Glutamatergic neuron (in vitro differentiated cells): ENCODE measurements at regions not wholly inside any gene's neighbourhood (a gene's known extent, or its start where the extent isn't known, plus 50 kb on each side); places are given as distances from the start of the nearest gene placed in this dataset.

Experiments used
- DNase-seq: peaks from one replicate; pipeline ENCODE4 v3.0.0; 2022
- H3K27ac Mint-ChIP-seq: one replicate; pipeline ENCODE4 v1.8.0; 2020; ENCODE audit warnings: mild to moderate bottlenecking, mixed read lengths, inconsistent platforms; ENCODE audit not compliant: unreplicated experiment
- H3K27me3 Mint-ChIP-seq: one replicate; pipeline ENCODE4 v1.8.0; 2020; ENCODE audit warnings: mild to moderate bottlenecking, moderate library complexity, mixed read lengths, inconsistent platforms; ENCODE audit not compliant: unreplicated experiment
- H3K36me3 Mint-ChIP-seq: one replicate; pipeline ENCODE4 v1.8.0; 2020; ENCODE audit warnings: mild to moderate bottlenecking, mixed read lengths, inconsistent platforms; ENCODE audit not compliant: unreplicated experiment
- H3K4me1 Mint-ChIP-seq: one replicate; pipeline ENCODE4 v1.8.0; 2020; ENCODE audit warnings: mild to moderate bottlenecking, low read depth, mixed read lengths, inconsistent platforms; ENCODE audit not compliant: unreplicated experiment
- H3K4me3 Mint-ChIP-seq: one replicate; pipeline ENCODE4 v1.8.0; 2020; ENCODE audit warnings: mild to moderate bottlenecking, mixed read lengths, inconsistent platforms; ENCODE audit not compliant: unreplicated experiment
- H3K9me3 Mint-ChIP-seq: one replicate; pipeline ENCODE4 v1.8.0; 2020; ENCODE audit warnings: mild to moderate bottlenecking, moderate library complexity, mixed read lengths, inconsistent platforms; ENCODE audit not compliant: unreplicated experiment
- CTCF ChIP-seq: fragments of 200-600 bp; sonication (generic); IDR thresholded peaks from one replicate; pipeline ENCODE4 v1.5.0; 2021; ENCODE audit not compliant: partially characterized antibody, unreplicated experiment

GRCh38 chr1:239301251-239301650 is 85.1 kb upstream of the CHRM3 start:
- H3K36me3 Mint-ChIP-seq, result no peaks in the 10 kb centered on the region
- H3K9me3 Mint-ChIP-seq, result no peaks in the 10 kb centered on the region
- H3K4me1 Mint-ChIP-seq, result peaks cover 2% of the 10 kb centered on the region
- DNase-seq, result no peak
- no peaks in the 10 kb centered on the region for H3K27me3 Mint-ChIP-seq
- H3K4me3 Mint-ChIP-seq, result no peak overlapping the region
- no peak overlapping the region for H3K27ac Mint-ChIP-seq
- no peak for TF ChIP-seq CTCF

GRCh38 chr1:239297910-239298309 is 88.5 kb upstream of the CHRM3 start:
- Mint-ChIP-seq H3K4me3 (no peak overlapping the region), H3K27ac (no peak overlapping the region), H3K9me3 (peaks cover 2% of the 10 kb centered on the region), H3K27me3 (no peaks in the 10 kb centered on the region), H3K4me1 (no peaks in the 10 kb centered on the region), H3K36me3 (no peaks in the 10 kb centered on the region)
- TF ChIP-seq CTCF, result no peak
- no peak for DNase-seq

GRCh38 chr1:239293350-239294110 is 92.8 kb upstream of the CHRM3 start:
- H3K27ac Mint-ChIP-seq, result no peak overlapping the region
- DNase-seq, result no peak
- no peaks in the 10 kb centered on the region for H3K27me3 Mint-ChIP-seq
- no peaks in the 10 kb centered on the region for H3K4me1 Mint-ChIP-seq
- peaks cover 2% of the 10 kb centered on the region for H3K9me3 Mint-ChIP-seq
- no peak overlapping the region for H3K4me3 Mint-ChIP-seq
- H3K36me3 Mint-ChIP-seq, result no peaks in the 10 kb centered on the region
- TF ChIP-seq CTCF, result no peak

GRCh38 chr1:239288820-239289554 is 97.4 kb upstream of the CHRM3 start:
- Mint-ChIP-seq H3K4me3 (no peak overlapping the region), H3K27me3 (no peaks in the 10 kb centered on the region), H3K9me3 (no peaks in the 10 kb centered on the region), H3K36me3 (no peaks in the 10 kb centered on the region), H3K27ac (no peak overlapping the region), H3K4me1 (no peaks in the 10 kb centered on the region)
- no peak for TF ChIP-seq CTCF
- DNase-seq, result no peak

GRCh38 chr1:239287296-239287695 is 99.1 kb upstream of the CHRM3 start:
- no peak for TF ChIP-seq CTCF
- Mint-ChIP-seq H3K4me1 (no peaks in the 10 kb centered on the region), H3K36me3 (no peaks in the 10 kb centered on the region), H3K4me3 (no peak overlapping the region), H3K27ac (no peak overlapping the region), H3K27me3 (no peaks in the 10 kb centered on the region), H3K9me3 (no peaks in the 10 kb centered on the region)
- DNase-seq, result no peak
